Smooth muscle cell (in vitro differentiated cells): ENCODE measurements at regions not wholly inside any gene's neighbourhood (a gene's known extent, or its start where the extent isn't known, plus 50 kb on each side); places are given as distances from the start of the nearest gene placed in this dataset.

Source experiments
- DNase-seq: peaks from one replicate; lab custom pipeline; 2025; ENCODE audit not compliant: unreplicated experiment; lab: John Stamatoyannopoulos, UW
- H2AFZ ChIP-seq: fragments of 200-600 bp; sonication (generic); 2 replicates; pipeline ENCODE4 v1.6.0; 2016; ENCODE audit warnings: antibody characterized with exemption, low read depth, mild to moderate bottlenecking
- H3F3A ChIP-seq: fragments of 200-600 bp; sonication (generic); 2 replicates; pipeline ENCODE4 v1.6.0; 2017; ENCODE audit warnings: antibody characterized with exemption, low read depth
- H3K27ac ChIP-seq: fragments of 200-600 bp; sonication (generic); 2 replicates; pipeline ENCODE4 v1.5.1; 2016; ENCODE audit warnings: low read depth, mild to moderate bottlenecking
- H3K27me3 ChIP-seq: fragments of 200-600 bp; sonication (generic); 2 replicates; pipeline ENCODE4 v1.6.1; 2016; ENCODE audit warnings: low read depth, mild to moderate bottlenecking
- H3K36me3 ChIP-seq: fragments of 200-600 bp; sonication (generic); 2 replicates; pipeline ENCODE4 v1.5.1; 2016; ENCODE audit warnings: low read depth
- H3K4me1 ChIP-seq: fragments of 200-600 bp; sonication (generic); 2 replicates; pipeline ENCODE4 v1.5.1; 2016; ENCODE audit warnings: low read depth
- H3K4me2 ChIP-seq: fragments of 200-600 bp; sonication (generic); 2 replicates; pipeline ENCODE4 v1.6.0; 2016; ENCODE audit warnings: mild to moderate bottlenecking
- H3K4me3 ChIP-seq: fragments of 200-600 bp; sonication (generic); 2 replicates; pipeline ENCODE4 v1.5.1; 2016; ENCODE audit warnings: mild to moderate bottlenecking
- H3K79me2 ChIP-seq: fragments of 200-600 bp; sonication (generic); 2 replicates; pipeline ENCODE4 v1.6.0; 2016; ENCODE audit warnings: low read depth, mild to moderate bottlenecking
- H3K9ac ChIP-seq: fragments of 200-600 bp; sonication (generic); 2 replicates; pipeline ENCODE4 v1.6.0; 2016; ENCODE audit warnings: low read depth
- H3K9me3 ChIP-seq: fragments of 200-600 bp; sonication (generic); replicated peaks from 2 replicates; pipeline ENCODE4 v1.5.1; 2016; ENCODE audit warnings: low read depth
- H4K20me1 ChIP-seq: fragments of 200-600 bp; sonication (generic); 2 replicates; pipeline ENCODE4 v1.6.0; 2016; ENCODE audit warnings: low read depth
- CTCF ChIP-seq: fragments of 200-600 bp; sonication (generic); IDR thresholded peaks from 2 replicates; pipeline ENCODE4 v1.5.1; 2017; ENCODE audit warnings: borderline replicate concordance, mild to moderate bottlenecking, antibody characterized with exemption; ENCODE audit not compliant: insufficient read depth, poor library complexity, severe bottlenecking
- WGBS: methylation state at CpG from one replicate; pipeline ENCODE4 v1.1.7; 2016; ENCODE audit warnings: low lambda C conversion rate; 5-methylcytosine and 5-hydroxymethylcytosine counted together

GRCh38 chr6:134722200-134722870, 227.6 kb downstream of the ALDH8A1 start:
- no peak overlapping the region for H3K4me3 ChIP-seq
- H2AFZ ChIP-seq = peak overlapping the region; percentile 56
- H4K20me1 ChIP-seq = no peaks in the 10 kb centered on the region
- no peak overlapping the region for H3K27ac ChIP-seq
- H3K9ac ChIP-seq = no peak overlapping the region
- H3K27me3 ChIP-seq = no peaks in the 10 kb centered on the region
- no peaks in the 10 kb centered on the region for H3K4me1 ChIP-seq
- no peaks in the 10 kb centered on the region for H3K36me3 ChIP-seq
- TF ChIP-seq CTCF = no peak
- no peaks in the 10 kb centered on the region for H3F3A ChIP-seq
- WGBS = 66% methylated on average over 5 of the region's 5 CpGs
- H3K4me2 ChIP-seq = no peak overlapping the region
- DNase-seq = no peak
- no peaks in the 10 kb centered on the region for H3K9me3 ChIP-seq
- H3K79me2 ChIP-seq = no peaks in the 10 kb centered on the region

- no peaks in the 10 kb centered on the region for H3K79me2 ChIP-seq
- H3K9me3 ChIP-seq = no peaks in the 10 kb centered on the region
- no peaks in the 10 kb centered on the region for H3K4me1 ChIP-seq
- no peak for DNase-seq
- no peaks in the 10 kb centered on the region for H3K36me3 ChIP-seq
- 78% methylated on average over 2 of the region's 2 CpGs for WGBS
- H2AFZ ChIP-seq = no peak overlapping the region
- no peak for TF ChIP-seq CTCF
- H3K4me2 ChIP-seq = no peak overlapping the region
- no peaks in the 10 kb centered on the region for H3K27me3 ChIP-seq
- H3F3A ChIP-seq = no peaks in the 10 kb centered on the region
- H3K9ac ChIP-seq = no peak overlapping the region
- H4K20me1 ChIP-seq = no peaks in the 10 kb centered on the region
- no peak overlapping the region for H3K27ac ChIP-seq
- no peak overlapping the region for H3K4me3 ChIP-seq
Observed at GRCh38 chr6:134721060-134721405, 228.9 kb downstream of the ALDH8A1 start.

GRCh38 chr6:134720353-134721059, 229.4 kb downstream of the ALDH8A1 start:
- no peak overlapping the region for H2AFZ ChIP-seq
- H3K4me1 ChIP-seq = no peaks in the 10 kb centered on the region
- no peak overlapping the region for H3K9ac ChIP-seq
- H4K20me1 ChIP-seq = no peaks in the 10 kb centered on the region
- H3K27ac ChIP-seq = no peak overlapping the region
- no peak overlapping the region for H3K4me2 ChIP-seq
- TF ChIP-seq CTCF = no peak
- H3K27me3 ChIP-seq = no peaks in the 10 kb centered on the region
- H3F3A ChIP-seq = no peaks in the 10 kb centered on the region
- no peaks in the 10 kb centered on the region for H3K79me2 ChIP-seq
- H3K9me3 ChIP-seq = no peaks in the 10 kb centered on the region
- DNase-seq = no peak
- WGBS = 65% methylated on average over 4 of the region's 4 CpGs
- H3K4me3 ChIP-seq = no peak overlapping the region
- no peaks in the 10 kb centered on the region for H3K36me3 ChIP-seq

GRCh38 chr6:134719911-134720310, 230.0 kb downstream of the ALDH8A1 start:
- no peak overlapping the region for H2AFZ ChIP-seq
- TF ChIP-seq CTCF = no peak

More at GRCh38 chr6:134719911-134720310, 230.0 kb downstream of the ALDH8A1 start:
- Histone ChIP-seq H3K36me3 (no peaks in the 10 kb centered on the region), H3K9ac (no peak overlapping the region), H3K9me3 (no peaks in the 10 kb centered on the region), H3K27me3 (no peaks in the 10 kb centered on the region), H3K27ac (no peak overlapping the region), H3K4me1 (no peaks in the 10 kb centered on the region), H4K20me1 (no peaks in the 10 kb centered on the region), H3K79me2 (no peaks in the 10 kb centered on the region), H3K4me2 (no peak overlapping the region), H3K4me3 (no peak overlapping the region), H3F3A (no peaks in the 10 kb centered on the region)
- no peak for DNase-seq
- 51% methylated on average over 2 of the region's 2 CpGs for WGBS
